Activated T-cell treated with anti-CD3 and anti-CD28 coated beads, Interleukin-2, amount 50 U/mL, for 48 hours (primary cell): ENCODE measurements at regions not wholly inside any gene's neighbourhood (a gene's known extent, or its start where the extent isn't known, plus 50 kb on each side); places are given as distances from the start of the nearest gene placed in this dataset.

ENCODE experiments used
- DNase-seq, 2 experiments: peaks; one replicate each; pipeline ENCODE4 v3.0.0-alpha.2; 2020

GRCh38 chr20:11813106-11813890, 104.4 kb upstream of the BTBD3 start:
- no peak for DNase-seq

GRCh38 chr20:11814267-11814666, 103.4 kb upstream of the BTBD3 start:
- no peak for DNase-seq

GRCh38 chr20:11820838-11821237, 96.9 kb upstream of the BTBD3 start:
- DNase-seq, result no peak

- DNase-seq, result no peak
Observed at GRCh38 chr20:11822540-11822794, 95.2 kb upstream of the BTBD3 start.

GRCh38 chr20:11826334-11826733, 91.4 kb upstream of the BTBD3 start:
- no peak for DNase-seq

- DNase-seq, result no peak
Observed at GRCh38 chr20:11832397-11832796, 85.3 kb upstream of the BTBD3 start.

GRCh38 chr20:11832851-11833250, 84.8 kb upstream of the BTBD3 start:
- no peak for DNase-seq

- no peak for DNase-seq
Observed at GRCh38 chr20:11833825-11834224, 83.9 kb upstream of the BTBD3 start.

GRCh38 chr20:11838076-11838636, 79.5 kb upstream of the BTBD3 start:
- DNase-seq, result no peak

- DNase-seq, result no peak
Observed at GRCh38 chr20:11841972-11842461, 75.7 kb upstream of the BTBD3 start.

- DNase-seq, result no peak
Observed at GRCh38 chr20:11843289-11843688, 74.4 kb upstream of the BTBD3 start.

- no peak for DNase-seq
Observed at GRCh38 chr20:11844691-11845090, 73.0 kb upstream of the BTBD3 start.

GRCh38 chr20:11845340-11845739, 72.4 kb upstream of the BTBD3 start:
- no peak for DNase-seq

- no peak for DNase-seq
Observed at GRCh38 chr20:11846131-11846530, 71.6 kb upstream of the BTBD3 start.

- DNase-seq, result no peak
Observed at GRCh38 chr20:11847827-11848226, 69.9 kb upstream of the BTBD3 start.

- DNase-seq, result no peak
Observed at GRCh38 chr20:11849270-11849915, 68.3 kb upstream of the BTBD3 start.

GRCh38 chr20:11849976-11850670, 67.6 kb upstream of the BTBD3 start:
- DNase-seq, result no peak

- no peak for DNase-seq
Observed at GRCh38 chr20:11850901-11851300, 66.8 kb upstream of the BTBD3 start.

GRCh38 chr20:11851646-11852045, 66.0 kb upstream of the BTBD3 start:
- no peak for DNase-seq

- DNase-seq, result no peak
Observed at GRCh38 chr20:11852189-11852588, 65.5 kb upstream of the BTBD3 start.

- no peak for DNase-seq
Observed at GRCh38 chr20:11852811-11853210, 64.9 kb upstream of the BTBD3 start.

- DNase-seq, result no peak
Observed at GRCh38 chr20:11853359-11853758, 64.3 kb upstream of the BTBD3 start.

- no peak for DNase-seq
Observed at GRCh38 chr20:11861479-11861878, 56.2 kb upstream of the BTBD3 start.
